Neural crest cell (in vitro differentiated cells): ENCODE measurements at regions not wholly inside any gene's neighbourhood (a gene's known extent, or its start where the extent isn't known, plus 50 kb on each side); places are given as distances from the start of the nearest gene placed in this dataset.

Experiments used
- DNase-seq: peaks from one replicate; pipeline ENCODE4 v3.0.0; 2021; ENCODE audit warnings: low read depth, mixed read lengths, low spot score
- H3K27ac Mint-ChIP-seq: one replicate; pipeline ENCODE4 v1.8.0; 2021; ENCODE audit warnings: mild to moderate bottlenecking, mixed read lengths; ENCODE audit not compliant: unreplicated experiment
- H3K27me3 Mint-ChIP-seq: 2 replicates; pipeline ENCODE4 v1.8.0; 2021; ENCODE audit warnings: low read depth, mild to moderate bottlenecking, mixed read lengths
- H3K36me3 Mint-ChIP-seq: 2 replicates; pipeline ENCODE4 v1.8.0; 2021; ENCODE audit warnings: low read depth, mild to moderate bottlenecking, mixed read lengths
- H3K4me1 Mint-ChIP-seq: 2 replicates; pipeline ENCODE4 v1.8.0; 2021; ENCODE audit warnings: mixed read lengths
- H3K4me3 Mint-ChIP-seq: one replicate; pipeline ENCODE4 v1.8.0; 2021; ENCODE audit warnings: mild to moderate bottlenecking, mixed read lengths
- H3K9me3 Mint-ChIP-seq: 2 replicates; pipeline ENCODE4 v1.8.0; 2021; ENCODE audit warnings: mixed read lengths
- CTCF ChIP-seq: fragments of 200-600 bp; sonication (generic); conservative IDR thresholded peaks from 2 replicates; pipeline ENCODE4 v1.5.0; 2021; ENCODE audit warnings: antibody characterized with exemption, mild to moderate bottlenecking

- Mint-ChIP-seq H3K27ac (no peak overlapping the region), H3K4me1 (no peaks in the 10 kb centered on the region), H3K27me3 (no peaks in the 10 kb centered on the region), H3K9me3 (no peaks in the 10 kb centered on the region), H3K4me3 (no peak overlapping the region), H3K36me3 (no peaks in the 10 kb centered on the region)
- no peak for TF ChIP-seq CTCF
- no peak for DNase-seq
Observed at GRCh38 chr12:82012176-82012575, 253.0 kb upstream of the PPFIA2 start.

GRCh38 chr12:82009524-82009923 lies 250.4 kb upstream of the PPFIA2 start:
- no peak for DNase-seq
- Mint-ChIP-seq H3K4me3 (no peak overlapping the region), H3K36me3 (no peaks in the 10 kb centered on the region), H3K9me3 (no peaks in the 10 kb centered on the region), H3K27me3 (no peaks in the 10 kb centered on the region), H3K27ac (no peak overlapping the region), H3K4me1 (no peaks in the 10 kb centered on the region)
- TF ChIP-seq CTCF, result no peak

GRCh38 chr12:82008251-82008650 lies 249.1 kb upstream of the PPFIA2 start:
- no peak for DNase-seq
- Mint-ChIP-seq H3K9me3 (no peaks in the 10 kb centered on the region), H3K27me3 (no peaks in the 10 kb centered on the region), H3K27ac (no peak overlapping the region), H3K36me3 (no peaks in the 10 kb centered on the region), H3K4me1 (no peaks in the 10 kb centered on the region), H3K4me3 (no peak overlapping the region)
- no peak for TF ChIP-seq CTCF

- H3K9me3 Mint-ChIP-seq, result peaks cover 6% of the 10 kb centered on the region
- no peaks in the 10 kb centered on the region for H3K4me1 Mint-ChIP-seq
- H3K4me3 Mint-ChIP-seq, result no peak overlapping the region
- no peak for DNase-seq
- H3K27ac Mint-ChIP-seq, result no peak overlapping the region
- no peaks in the 10 kb centered on the region for H3K27me3 Mint-ChIP-seq
- H3K36me3 Mint-ChIP-seq, result no peaks in the 10 kb centered on the region
- TF ChIP-seq CTCF, result no peak
Observed at GRCh38 chr12:81998761-81999378, 239.7 kb upstream of the PPFIA2 start.

DNA sequence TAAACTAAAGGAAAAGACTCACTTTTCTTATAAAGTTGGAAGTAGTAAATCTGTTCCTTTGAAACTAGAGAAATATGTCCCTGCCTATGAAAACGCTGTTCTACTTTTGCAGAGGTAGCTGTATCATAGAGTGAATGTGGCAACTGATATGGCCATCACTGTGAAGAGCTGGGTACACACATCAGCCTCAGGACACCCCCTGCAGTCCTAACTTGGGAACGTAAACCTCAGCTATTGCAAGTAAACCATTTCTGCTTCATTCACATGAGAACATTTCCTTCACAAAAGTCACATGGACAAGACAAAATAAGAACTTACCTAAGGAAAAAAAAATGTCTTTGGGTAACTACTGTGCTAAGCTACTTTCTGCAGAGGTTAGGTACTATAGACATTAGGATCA lies 233.3 kb upstream of the PPFIA2 start:
- DNase-seq, result no peak
- TF ChIP-seq CTCF, result peak; percentile 41
- H3K9me3 Mint-ChIP-seq, result no peaks in the 10 kb centered on the region
- H3K27ac Mint-ChIP-seq, result no peak overlapping the region
- H3K4me1 Mint-ChIP-seq, result no peaks in the 10 kb centered on the region
- H3K4me3 Mint-ChIP-seq, result no peak overlapping the region
- H3K36me3 Mint-ChIP-seq, result no peaks in the 10 kb centered on the region
- H3K27me3 Mint-ChIP-seq, result no peaks in the 10 kb centered on the region
